MCF 10A (cell line): ENCODE measurements at regions not wholly inside any gene's neighbourhood (a gene's known extent, or its start where the extent isn't known, plus 50 kb on each side); places are given as distances from the start of the nearest gene placed in this dataset.

Experiments used
- BruUV-seq: library from RNA; stranded (reverse); fragments of 400-500 nt; replicated peaks from 2 replicates; lab custom pipeline; 2021; lab: Mats Ljungman, UMichigan
- CTCF ChIA-PET: fragments of 300-600 bp; sonication (Branson Sonifier 250); formaldehyde crosslinking; extraction: SDS; loops from one replicate; lab custom pipeline; 2021; ENCODE audit warnings: antibody characterized with exemption, inconsistent platforms; lab: Yijun Ruan, JAX
- POLR2A ChIA-PET: fragments of 300-600, 350-650 bp; sonication (Branson Sonifier 250); formaldehyde crosslinking; extraction: SDS; loops from one replicate; lab custom pipeline; 2020; ENCODE audit warnings: antibody characterized with exemption, inconsistent platforms; lab: Yijun Ruan, JAX
- DNase-seq: peaks from one replicate; pipeline ENCODE4 v3.0.0-alpha.2; 2018; ENCODE audit not compliant: unreplicated experiment
- H3K27ac Mint-ChIP-seq: one replicate; pipeline ENCODE4 v1.8.0; 2022; ENCODE audit warnings: mild to moderate bottlenecking, low read depth, mixed read lengths; ENCODE audit not compliant: unreplicated experiment
- H3K27me3 Mint-ChIP-seq: one replicate; pipeline ENCODE4 v1.8.0; 2022; ENCODE audit warnings: mixed read lengths; ENCODE audit not compliant: insufficient read depth, unreplicated experiment
- H3K36me3 Mint-ChIP-seq: one replicate; pipeline ENCODE4 v1.8.0; 2022; ENCODE audit warnings: mild to moderate bottlenecking, moderate library complexity, mixed read lengths; ENCODE audit not compliant: insufficient read depth, unreplicated experiment
- H3K4me1 Mint-ChIP-seq: one replicate; pipeline ENCODE4 v1.8.0; 2022; ENCODE audit warnings: mixed read lengths; ENCODE audit not compliant: insufficient read depth, unreplicated experiment
- H3K4me3 Mint-ChIP-seq: one replicate; pipeline ENCODE4 v1.8.0; 2022; ENCODE audit warnings: mild to moderate bottlenecking, moderate library complexity, mixed read lengths; ENCODE audit not compliant: unreplicated experiment
- H3K9me3 Mint-ChIP-seq: one replicate; pipeline ENCODE4 v1.8.0; 2022; ENCODE audit warnings: mixed read lengths; ENCODE audit not compliant: unreplicated experiment
- intact Hi-C: fragments of 100-400 bp; cut with micrococcal nuclease; formaldehyde crosslinking; loops from 2 replicates; pipeline ENCODE4 v1.14.1; 2022
- TF ChIP-seq, protein P1 (sequence below): fragments of 200-600 bp; IDR thresholded peaks from one replicate; pipeline ENCODE4 v1.8.0; 2022; ENCODE audit warnings: antibody characterized with exemption, mild to moderate bottlenecking; ENCODE audit not compliant: unreplicated experiment

DNA sequence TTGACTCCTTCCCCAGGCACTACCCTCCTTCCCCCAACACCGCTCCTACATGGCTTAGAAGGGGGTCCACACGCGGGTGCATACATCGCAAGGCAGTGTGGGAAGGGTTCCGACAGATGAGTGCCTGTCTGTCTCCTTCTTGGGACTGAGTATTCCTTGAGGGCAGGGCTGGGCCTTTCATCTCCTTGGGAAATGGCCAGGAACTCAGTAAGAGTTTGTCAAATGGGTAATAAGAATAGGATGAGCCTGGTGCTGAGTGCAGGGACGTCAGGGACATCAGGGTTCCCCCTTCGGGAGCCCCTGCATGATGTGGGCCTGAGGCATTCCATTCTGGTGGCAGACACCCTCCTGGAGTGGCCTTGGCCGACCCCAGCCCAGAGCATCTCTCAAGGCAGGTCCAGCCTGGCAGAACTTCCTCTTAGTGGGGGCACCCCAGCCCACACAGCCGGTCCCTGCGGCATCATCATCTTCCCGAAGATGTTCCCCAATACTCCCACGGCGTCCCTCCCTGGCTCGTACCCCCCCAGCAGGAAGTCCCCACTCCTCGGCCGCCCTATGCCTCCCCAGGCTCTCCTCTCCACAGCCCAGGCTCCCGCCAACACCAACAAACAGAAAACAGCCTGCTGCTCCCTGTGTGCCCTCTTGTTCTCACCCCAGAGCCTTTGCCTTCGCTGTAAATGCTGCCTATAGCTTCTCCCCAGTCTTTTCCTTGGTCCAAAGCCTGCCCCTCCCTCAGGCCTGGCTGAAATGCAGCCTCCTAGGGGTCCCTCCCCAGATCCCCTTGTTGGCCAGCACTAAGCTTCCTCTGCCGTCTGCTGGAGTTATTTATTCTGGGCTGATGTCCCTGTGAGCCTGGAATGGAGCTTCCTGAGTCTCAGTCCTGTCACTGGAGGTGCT is 67.5 kb upstream of the LCTL start:
- no peak for DNase-seq
- Mint-ChIP-seq H3K36me3 (no peaks in the 10 kb centered on the region), H3K4me3 (no peak overlapping the region), H3K9me3 (no peaks in the 10 kb centered on the region), H3K4me1 (no peaks in the 10 kb centered on the region), H3K27me3 (no peaks in the 10 kb centered on the region), H3K27ac (no peak overlapping the region)
- TF ChIP-seq, protein P1, sequence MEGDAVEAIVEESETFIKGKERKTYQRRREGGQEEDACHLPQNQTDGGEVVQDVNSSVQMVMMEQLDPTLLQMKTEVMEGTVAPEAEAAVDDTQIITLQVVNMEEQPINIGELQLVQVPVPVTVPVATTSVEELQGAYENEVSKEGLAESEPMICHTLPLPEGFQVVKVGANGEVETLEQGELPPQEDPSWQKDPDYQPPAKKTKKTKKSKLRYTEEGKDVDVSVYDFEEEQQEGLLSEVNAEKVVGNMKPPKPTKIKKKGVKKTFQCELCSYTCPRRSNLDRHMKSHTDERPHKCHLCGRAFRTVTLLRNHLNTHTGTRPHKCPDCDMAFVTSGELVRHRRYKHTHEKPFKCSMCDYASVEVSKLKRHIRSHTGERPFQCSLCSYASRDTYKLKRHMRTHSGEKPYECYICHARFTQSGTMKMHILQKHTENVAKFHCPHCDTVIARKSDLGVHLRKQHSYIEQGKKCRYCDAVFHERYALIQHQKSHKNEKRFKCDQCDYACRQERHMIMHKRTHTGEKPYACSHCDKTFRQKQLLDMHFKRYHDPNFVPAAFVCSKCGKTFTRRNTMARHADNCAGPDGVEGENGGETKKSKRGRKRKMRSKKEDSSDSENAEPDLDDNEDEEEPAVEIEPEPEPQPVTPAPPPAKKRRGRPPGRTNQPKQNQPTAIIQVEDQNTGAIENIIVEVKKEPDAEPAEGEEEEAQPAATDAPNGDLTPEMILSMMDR, result no peak
- ChIA-PET CTCF (interaction anchor here (0.7 to 1.4 kb wide), 2 partner anchors 14 to 236 kb away, joined by 3 to 6 read pairs; no protein-coding TSS in a partner anchor), POLR2A (no interaction called here)
- intact Hi-C loops, result no loop called here
- no TSS peak for BruUV-seq

GRCh38 chr15:66633938-66634250 is 68.1 kb upstream of the LCTL start:
- POLR2A ChIA-PET, result no interaction called here
- TF ChIP-seq, protein P1, result no peak
- H3K27ac Mint-ChIP-seq, result no peak overlapping the region
- no peaks in the 10 kb centered on the region for H3K36me3 Mint-ChIP-seq
- no peak overlapping the region for H3K4me3 Mint-ChIP-seq
- CTCF ChIA-PET, result interaction anchor here (1.4 kb wide), 1 partner anchor 15 kb away, joined by 6 read pairs; no protein-coding TSS in a partner anchor
- H3K9me3 Mint-ChIP-seq, result no peaks in the 10 kb centered on the region
- BruUV-seq, result no TSS peak
- no peak for DNase-seq
- intact Hi-C loops, result no loop called here
- H3K4me1 Mint-ChIP-seq, result no peaks in the 10 kb centered on the region
- H3K27me3 Mint-ChIP-seq, result no peaks in the 10 kb centered on the region

GRCh38 chr15:66634540-66634939 is 67.5 kb upstream of the SMAD6 start:
- no peak overlapping the region for H3K27ac Mint-ChIP-seq
- BruUV-seq, result no TSS peak
- no peaks in the 10 kb centered on the region for H3K27me3 Mint-ChIP-seq
- TF ChIP-seq, protein P1, result no peak
- CTCF ChIA-PET, result interaction anchor here (1.4 to 1.5 kb wide), 2 partner anchors 16 to 64 kb away, joined by 3 to 6 read pairs; no protein-coding TSS in a partner anchor
- intact Hi-C loops, result no loop called here
- H3K4me3 Mint-ChIP-seq, result no peak overlapping the region
- no peaks in the 10 kb centered on the region for H3K4me1 Mint-ChIP-seq
- POLR2A ChIA-PET, result no interaction called here
- H3K9me3 Mint-ChIP-seq, result no peaks in the 10 kb centered on the region
- DNase-seq, result no peak
- H3K36me3 Mint-ChIP-seq, result no peaks in the 10 kb centered on the region

DNA sequence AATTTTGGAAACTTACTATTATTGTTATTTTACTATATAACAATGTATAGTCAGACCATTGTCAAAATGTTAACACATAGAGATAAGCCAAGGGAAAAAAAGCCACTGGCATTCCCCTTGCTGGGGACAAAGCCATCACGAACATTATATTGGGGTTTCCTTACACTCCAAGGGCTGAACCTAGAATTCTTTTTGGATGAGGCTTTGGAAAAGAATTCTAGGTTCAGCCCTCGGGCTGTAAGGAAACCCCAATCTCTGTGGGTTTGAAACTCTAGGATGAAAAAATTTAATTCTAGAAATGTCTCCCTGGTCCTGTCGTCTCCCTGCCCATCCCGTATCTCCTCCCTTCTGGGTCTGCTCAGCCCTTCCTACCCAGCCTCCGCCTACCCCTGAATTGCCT is 67.0 kb upstream of the SMAD6 start:
- ChIA-PET POLR2A (no interaction called here), CTCF (interaction anchor here (1.5 kb wide), 1 partner anchor 63 kb away, joined by 3 read pairs; no protein-coding TSS in a partner anchor)
- no peaks in the 10 kb centered on the region for H3K27me3 Mint-ChIP-seq
- DNase-seq, result no peak
- TF ChIP-seq, protein P1, result no peak
- no peak overlapping the region for H3K27ac Mint-ChIP-seq
- H3K4me3 Mint-ChIP-seq, result no peak overlapping the region
- H3K36me3 Mint-ChIP-seq, result no peaks in the 10 kb centered on the region
- H3K9me3 Mint-ChIP-seq, result no peaks in the 10 kb centered on the region
- intact Hi-C loops, result no loop called here
- BruUV-seq, result no TSS peak
- no peaks in the 10 kb centered on the region for H3K4me1 Mint-ChIP-seq
